ENCODE measurements at regions not wholly inside any gene's neighbourhood (a gene's known extent, or its start where the extent isn't known, plus 50 kb on each side); places are given as distances from the start of the nearest gene placed in this dataset.

DNA sequence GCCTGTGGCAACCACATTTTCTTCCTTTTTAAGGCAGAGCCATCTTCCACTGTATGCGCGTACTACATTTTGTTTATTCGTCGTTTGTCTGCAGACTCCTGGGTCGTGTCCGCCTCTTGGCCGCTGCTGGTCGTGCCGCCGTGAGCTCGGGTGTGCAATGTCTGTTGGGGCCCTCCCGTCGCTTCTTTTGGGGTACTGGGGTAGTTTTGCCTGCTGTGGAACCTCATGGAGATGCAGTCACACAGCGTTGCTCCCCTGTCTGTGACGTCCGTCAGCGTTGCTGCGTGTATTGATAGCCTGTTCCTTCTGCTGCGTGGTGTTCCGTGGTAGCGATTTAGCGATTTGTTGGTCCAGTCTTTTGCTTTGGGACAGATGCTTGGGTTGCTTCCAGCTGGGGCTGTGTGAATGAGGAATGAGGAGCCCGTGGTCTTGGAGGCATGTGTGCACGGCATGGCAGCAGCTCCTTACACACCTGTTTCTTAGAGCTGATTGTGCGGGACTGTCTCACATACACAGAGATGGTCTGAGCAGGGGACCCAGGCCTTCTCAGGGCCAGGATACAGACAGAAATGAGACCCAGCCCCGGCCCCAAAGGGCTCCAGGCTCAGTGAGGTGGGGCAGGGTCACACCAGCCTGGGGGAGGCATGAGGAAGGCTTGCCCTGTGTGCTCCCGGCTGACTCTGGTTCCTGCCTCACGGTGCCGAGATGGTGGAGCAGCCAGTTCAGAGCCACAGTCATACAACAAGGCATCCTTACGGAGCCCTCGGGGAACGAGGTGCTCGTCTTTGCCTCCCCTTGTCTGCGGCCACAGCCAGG is 78.4 kb upstream of the GSE1 start:
- H3K27ac Mint-ChIP-seq, result peak overlapping the region in 1 of 3 experiments; percentile 9
- TF ChIP-seq, protein P1, sequence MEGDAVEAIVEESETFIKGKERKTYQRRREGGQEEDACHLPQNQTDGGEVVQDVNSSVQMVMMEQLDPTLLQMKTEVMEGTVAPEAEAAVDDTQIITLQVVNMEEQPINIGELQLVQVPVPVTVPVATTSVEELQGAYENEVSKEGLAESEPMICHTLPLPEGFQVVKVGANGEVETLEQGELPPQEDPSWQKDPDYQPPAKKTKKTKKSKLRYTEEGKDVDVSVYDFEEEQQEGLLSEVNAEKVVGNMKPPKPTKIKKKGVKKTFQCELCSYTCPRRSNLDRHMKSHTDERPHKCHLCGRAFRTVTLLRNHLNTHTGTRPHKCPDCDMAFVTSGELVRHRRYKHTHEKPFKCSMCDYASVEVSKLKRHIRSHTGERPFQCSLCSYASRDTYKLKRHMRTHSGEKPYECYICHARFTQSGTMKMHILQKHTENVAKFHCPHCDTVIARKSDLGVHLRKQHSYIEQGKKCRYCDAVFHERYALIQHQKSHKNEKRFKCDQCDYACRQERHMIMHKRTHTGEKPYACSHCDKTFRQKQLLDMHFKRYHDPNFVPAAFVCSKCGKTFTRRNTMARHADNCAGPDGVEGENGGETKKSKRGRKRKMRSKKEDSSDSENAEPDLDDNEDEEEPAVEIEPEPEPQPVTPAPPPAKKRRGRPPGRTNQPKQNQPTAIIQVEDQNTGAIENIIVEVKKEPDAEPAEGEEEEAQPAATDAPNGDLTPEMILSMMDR (IDR thresholded peaks at IDR 0.05; ENCODE audit: unreplicated experiment in 3 of 3), result no peak
- peaks cover 7% of the 10 kb centered on the region for H3K27me3 Mint-ChIP-seq (ENCODE audit: low read depth)
- peaks cover 7% of the 10 kb centered on the region for H3K36me3 Mint-ChIP-seq (ENCODE audit: low read depth)
- no peaks in the 10 kb centered on the region for H3K9me3 Mint-ChIP-seq
- H3K4me3 Mint-ChIP-seq, result no peak overlapping the region
- H3K4me1 Mint-ChIP-seq, result peaks cover 55% of the 10 kb centered on the region

DNA sequence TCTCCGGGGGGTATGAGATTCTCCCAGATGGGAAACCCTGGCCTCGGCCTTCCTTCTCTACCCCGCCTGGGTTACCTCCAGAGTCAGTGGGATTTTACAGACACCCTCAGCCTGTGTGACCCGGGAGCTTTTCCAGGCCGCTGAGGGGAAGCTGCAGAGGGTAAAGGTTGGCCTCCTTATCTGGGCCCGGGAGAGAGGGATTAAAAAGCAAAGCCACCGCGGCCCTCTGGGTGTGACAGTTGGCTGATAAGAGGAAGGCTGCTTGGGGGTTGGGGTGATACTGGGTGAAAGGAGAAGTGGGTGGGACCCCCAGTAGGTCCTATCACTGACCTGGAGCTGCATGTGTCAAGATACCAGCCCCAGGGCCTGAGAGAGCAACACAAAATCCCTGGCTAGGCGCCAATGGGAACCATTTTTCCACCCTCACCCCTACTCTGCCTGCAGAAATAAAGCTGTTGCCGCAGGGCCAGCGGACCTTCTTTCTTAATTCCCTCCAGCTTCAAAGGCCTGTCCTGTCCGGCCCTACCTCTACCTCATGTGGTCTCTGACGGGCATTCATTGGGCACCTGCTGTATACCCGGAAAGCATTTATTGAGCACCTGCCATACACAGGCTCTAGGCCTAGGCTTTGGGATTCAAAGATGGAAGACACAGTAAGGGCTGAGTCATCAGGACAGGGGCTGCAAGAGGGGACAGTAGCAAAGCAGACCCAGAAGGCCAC is 77.6 kb upstream of the GSE1 start:
- Mint-ChIP-seq H3K27ac (peak overlapping the region; percentile 64 to 86 (median 86)), H3K9me3 (no peaks in the 10 kb centered on the region), H3K36me3 (ENCODE audit: low read depth) (peaks cover 12% of the 10 kb centered on the region), H3K4me1 (peaks cover 48% of the 10 kb centered on the region), H3K4me3 (peak overlapping the region in 1 of 3 experiments; percentile 34), H3K27me3 (ENCODE audit: low read depth) (peaks cover 7% of the 10 kb centered on the region)
- TF ChIP-seq, protein P1 (IDR thresholded peaks at IDR 0.05; ENCODE audit: unreplicated experiment in 3 of 3), result no peak

DNA sequence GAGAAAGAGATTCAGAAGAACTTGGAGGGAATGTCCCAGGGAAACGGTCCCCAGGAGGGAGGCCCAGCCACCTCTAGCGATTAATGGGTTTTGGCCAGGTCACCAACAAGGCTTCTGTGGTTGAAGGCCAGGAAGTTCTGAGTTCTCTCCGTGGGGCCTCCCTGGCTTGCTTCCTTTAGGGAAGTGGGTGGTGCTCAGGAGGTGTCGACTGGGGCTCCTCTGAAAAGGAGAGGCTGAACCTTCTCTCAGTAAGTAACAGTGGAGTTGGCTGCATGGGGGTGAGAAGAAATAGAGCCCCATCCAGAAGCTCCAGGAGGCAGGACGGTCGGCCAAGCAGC is 77.1 kb upstream of the GSE1 start:
- TF ChIP-seq, protein P1 (IDR thresholded peaks at IDR 0.05; ENCODE audit: unreplicated experiment in 3 of 3), result no peak
- Mint-ChIP-seq H3K36me3 (ENCODE audit: low read depth) (peaks cover 12% of the 10 kb centered on the region), H3K4me3 (peak overlapping the region in 1 of 3 experiments; percentile 34), H3K9me3 (no peaks in the 10 kb centered on the region), H3K27ac (peak overlapping the region; percentile 64 to 86 (median 86)), H3K27me3 (ENCODE audit: low read depth) (peaks cover 7% of the 10 kb centered on the region), H3K4me1 (peaks cover 48% of the 10 kb centered on the region)

DNA sequence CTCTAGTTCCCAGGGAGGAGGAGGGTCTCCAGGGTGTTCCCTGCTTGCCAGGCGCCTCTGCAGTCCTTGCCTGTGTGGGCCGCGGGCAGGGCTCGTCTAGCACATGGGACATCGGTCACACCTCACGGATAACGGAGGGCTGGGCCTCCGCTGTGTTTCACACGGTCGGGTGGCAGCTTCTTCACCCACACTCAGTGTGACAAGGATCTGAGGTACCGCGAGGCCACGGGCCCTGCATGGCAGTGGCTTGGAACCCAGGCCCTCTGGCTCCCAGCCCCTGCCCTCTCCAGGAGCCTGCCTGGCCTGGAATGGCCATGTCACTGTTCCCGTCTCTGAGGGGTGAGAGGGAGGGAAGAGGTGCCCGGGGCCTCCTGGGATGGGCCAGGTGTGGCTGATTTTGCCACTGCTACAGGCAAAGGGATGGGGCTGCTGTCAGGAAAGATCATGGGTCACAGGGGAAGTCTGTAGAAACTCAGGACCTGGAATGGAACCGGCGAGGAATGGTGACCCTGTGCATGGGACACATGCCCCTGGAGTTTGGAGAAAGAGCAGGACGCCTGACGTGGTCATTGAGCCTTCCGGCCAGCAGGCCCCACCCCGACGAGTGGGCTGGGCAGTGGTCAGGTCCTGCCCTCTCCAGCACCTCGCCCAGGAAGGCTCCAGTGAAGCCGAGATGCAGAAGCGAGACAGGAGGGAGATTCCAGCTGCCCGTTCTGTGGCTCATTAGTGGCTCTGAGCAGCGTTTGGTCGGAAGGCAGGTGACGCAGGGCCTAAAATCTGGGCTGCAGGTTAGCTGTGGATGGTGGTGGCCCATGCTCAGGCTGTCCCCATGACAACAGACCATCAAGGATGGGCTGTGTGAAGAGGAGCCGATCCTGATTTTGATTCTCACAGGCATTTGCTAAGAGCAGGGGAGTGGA is 76.5 kb upstream of the GSE1 start:
- Mint-ChIP-seq H3K9me3 (no peaks in the 10 kb centered on the region), H3K4me1 (peaks cover 49% of the 10 kb centered on the region), H3K36me3 (ENCODE audit: low read depth) (peaks cover 12% of the 10 kb centered on the region), H3K27ac (peak overlapping the region; percentile 86 to 96 (median 86)), H3K27me3 (ENCODE audit: low read depth) (peaks cover 7% of the 10 kb centered on the region), H3K4me3 (peak overlapping the region in 1 of 3 experiments; percentile 40)
- TF ChIP-seq, protein P1 (IDR thresholded peaks at IDR 0.05; ENCODE audit: unreplicated experiment in 3 of 3), result no peak

DNA sequence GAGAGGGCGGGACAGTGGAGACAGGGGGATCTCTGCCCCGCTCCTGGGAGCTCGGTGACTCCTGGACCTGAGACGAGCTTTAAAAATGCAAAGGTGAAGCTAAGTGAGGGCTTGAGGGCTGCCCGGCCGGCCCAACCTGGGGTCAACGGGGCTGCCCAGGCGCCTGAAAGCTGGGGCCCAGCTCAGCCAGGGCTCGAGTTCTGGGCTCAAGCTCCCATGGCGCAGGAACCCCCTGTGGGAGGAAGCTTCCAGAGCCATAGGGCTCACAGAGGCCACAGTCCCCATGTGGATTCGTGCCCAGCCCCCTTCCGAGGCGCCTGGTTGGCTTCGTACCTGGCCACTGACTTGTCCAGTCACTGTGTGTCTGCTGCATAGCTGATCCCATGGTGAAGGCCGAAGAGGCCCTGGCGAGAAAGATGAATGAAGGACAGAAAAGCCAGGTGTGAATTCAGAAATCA is 75.8 kb upstream of the GSE1 start:
- Mint-ChIP-seq H3K36me3 (ENCODE audit: low read depth) (peaks cover 12% of the 10 kb centered on the region), H3K4me3 (peak overlapping the region in 1 of 3 experiments; percentile 40), H3K9me3 (no peaks in the 10 kb centered on the region), H3K27me3 (ENCODE audit: low read depth) (peaks cover 7% of the 10 kb centered on the region), H3K27ac (peak overlapping the region; percentile 79 to 96 (median 93)), H3K4me1 (peaks cover 56% of the 10 kb centered on the region)
- TF ChIP-seq, protein P1 (IDR thresholded peaks at IDR 0.05; ENCODE audit: unreplicated experiment in 3 of 3), result no peak

Measured in nephron (organoid).